T-helper 9 cell (primary cell): ENCODE measurements at regions not wholly inside any gene's neighbourhood (a gene's known extent, or its start where the extent isn't known, plus 50 kb on each side); places are given as distances from the start of the nearest gene placed in this dataset.

Experiments
- DNase-seq: peaks from one replicate; pipeline ENCODE4 v3.0.0-alpha.2; 2020

DNA sequence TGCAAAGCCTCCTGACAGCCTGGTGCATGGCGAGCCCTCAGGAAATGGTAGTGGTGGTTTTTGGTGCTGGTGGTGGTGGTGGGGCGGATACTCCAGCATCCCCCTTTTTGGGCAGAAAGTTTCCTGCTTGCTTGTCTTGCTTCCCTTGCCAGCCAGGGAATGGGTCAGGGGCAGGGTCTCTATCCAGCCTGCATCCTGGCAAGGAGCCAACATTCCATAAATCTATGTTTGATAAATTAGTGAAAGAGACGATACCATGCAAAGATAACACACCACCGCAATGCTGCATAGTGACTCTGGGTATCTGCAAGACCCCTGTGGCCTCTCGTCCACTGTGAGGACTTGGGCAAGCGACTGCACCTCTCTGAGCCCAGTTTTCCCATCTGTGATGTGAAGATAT, 246.2 kb downstream of the LRFN2 start:
- no peak for DNase-seq

DNA sequence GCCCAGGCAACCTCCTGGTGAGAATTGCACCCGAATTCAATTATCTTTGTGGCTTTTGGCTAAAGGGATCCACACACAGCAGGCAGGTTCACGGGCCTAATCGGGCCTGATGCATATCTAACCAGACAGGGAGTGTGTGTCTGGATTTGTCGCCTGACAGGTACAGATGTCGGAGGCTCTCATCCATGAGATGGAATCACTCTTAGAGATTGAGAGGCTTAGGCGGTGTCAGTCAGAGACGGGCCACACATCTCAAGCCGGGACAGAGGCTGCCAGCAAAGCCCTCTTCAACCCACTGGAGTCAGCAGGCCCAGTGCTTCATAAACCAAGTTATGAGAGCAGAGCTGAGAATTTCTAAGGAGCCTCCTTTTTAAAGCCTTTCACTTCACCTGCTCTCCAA, 247.0 kb downstream of the LRFN2 start:
- DNase-seq = no peak

DNA sequence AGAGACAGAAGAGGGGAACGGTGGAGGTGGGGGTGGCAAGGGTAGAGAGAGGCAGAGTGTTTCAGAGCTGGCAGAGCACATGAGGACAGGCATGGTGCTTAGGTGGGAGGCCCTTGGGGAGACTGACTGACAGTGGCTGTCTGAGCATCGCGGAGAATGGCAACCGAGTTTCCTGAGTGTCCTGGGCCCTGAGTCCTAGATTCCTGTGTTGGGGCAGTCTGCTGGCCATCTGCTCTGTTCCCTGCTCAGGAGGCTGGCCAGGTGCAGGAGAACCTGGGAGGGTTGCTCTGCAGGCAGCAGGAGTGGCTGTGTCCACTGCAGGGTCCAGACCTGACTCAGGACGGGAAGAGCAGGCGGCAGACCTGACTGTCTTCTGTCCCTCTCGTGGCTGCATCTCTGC, 248.9 kb downstream of the LRFN2 start:
- DNase-seq = no peak

- no peak for DNase-seq
These were observed 250.0 kb downstream of the LRFN2 start for GRCh38 chr6:40336940-40337760.

DNA sequence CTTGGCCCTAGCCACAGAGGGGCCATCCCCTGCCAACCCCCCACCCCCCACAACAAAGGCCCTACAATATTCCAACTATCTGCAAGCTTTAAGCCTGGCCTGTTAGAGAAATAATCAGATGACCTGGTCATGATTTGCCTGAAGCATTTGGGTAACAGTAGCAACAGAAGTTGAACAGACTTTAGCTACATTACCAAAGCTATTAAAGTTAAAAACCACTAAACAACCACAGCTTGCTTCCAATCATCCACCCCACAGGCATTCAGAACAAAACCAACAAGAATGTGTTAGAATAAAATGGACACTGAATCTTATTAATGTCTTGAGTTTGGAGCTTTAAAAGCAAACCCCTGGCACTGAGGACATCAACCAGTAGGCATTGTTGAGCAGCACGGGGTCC, 250.9 kb downstream of the LRFN2 start:
- DNase-seq = no peak

- DNase-seq = no peak
These were observed 252.5 kb downstream of the LRFN2 start for GRCh38 chr6:40334496-40335270.

GRCh38 chr6:40331545-40331944, 255.6 kb downstream of the LRFN2 start:
- DNase-seq = no peak

DNA sequence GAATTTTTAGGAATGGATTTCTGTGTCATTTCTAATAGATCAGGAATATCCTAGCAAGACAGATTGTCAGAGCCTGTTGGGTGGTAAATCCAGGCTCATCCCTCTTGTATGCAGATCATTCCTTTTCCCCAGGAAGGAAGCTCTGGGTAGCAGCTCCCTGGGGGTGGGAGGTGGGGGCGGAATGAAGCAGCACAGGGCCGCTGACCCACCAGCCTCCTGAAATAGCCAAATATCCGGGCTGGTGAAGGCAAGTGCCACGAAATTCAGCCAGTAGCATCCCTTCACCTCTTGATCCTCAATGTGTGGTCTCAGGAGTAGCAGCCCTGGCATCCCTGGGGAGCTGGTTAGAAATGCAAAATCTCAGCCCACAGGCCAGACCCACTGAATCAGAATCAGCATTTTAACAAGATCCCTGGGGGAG, 256.9 kb downstream of the LRFN2 start:
- no peak for DNase-seq

DNA sequence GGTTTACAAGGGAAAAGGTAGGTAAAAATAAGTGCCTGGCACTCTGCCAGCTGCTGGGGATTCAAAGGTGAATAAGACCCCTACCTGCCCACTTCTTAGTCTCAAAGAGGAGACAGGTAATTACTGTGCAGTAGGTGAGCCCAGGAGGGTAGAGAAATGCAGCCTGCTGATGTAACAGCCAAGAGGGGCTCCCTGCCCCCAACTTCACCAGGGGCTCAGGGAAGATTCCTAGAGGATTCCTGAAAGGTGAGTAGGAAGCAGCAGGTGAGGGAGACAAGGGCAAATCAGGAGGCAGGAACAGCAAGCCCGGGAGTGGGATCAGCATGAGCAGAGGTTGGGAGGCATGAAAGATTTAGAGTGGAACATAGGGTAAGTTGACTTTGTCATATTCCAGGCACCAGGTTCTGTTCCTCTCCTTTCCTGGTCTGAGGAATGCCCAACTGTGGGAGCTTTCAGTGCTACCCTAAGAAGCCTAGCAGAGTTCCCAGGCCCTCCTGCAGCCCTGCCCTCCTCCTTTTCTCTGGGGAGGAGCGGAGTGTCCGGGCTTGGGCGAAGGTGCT, 258.1 kb downstream of the LRFN2 start:
- no peak for DNase-seq

- no peak for DNase-seq
These were observed 258.7 kb downstream of the LRFN2 start for GRCh38 chr6:40328386-40328985.

DNA sequence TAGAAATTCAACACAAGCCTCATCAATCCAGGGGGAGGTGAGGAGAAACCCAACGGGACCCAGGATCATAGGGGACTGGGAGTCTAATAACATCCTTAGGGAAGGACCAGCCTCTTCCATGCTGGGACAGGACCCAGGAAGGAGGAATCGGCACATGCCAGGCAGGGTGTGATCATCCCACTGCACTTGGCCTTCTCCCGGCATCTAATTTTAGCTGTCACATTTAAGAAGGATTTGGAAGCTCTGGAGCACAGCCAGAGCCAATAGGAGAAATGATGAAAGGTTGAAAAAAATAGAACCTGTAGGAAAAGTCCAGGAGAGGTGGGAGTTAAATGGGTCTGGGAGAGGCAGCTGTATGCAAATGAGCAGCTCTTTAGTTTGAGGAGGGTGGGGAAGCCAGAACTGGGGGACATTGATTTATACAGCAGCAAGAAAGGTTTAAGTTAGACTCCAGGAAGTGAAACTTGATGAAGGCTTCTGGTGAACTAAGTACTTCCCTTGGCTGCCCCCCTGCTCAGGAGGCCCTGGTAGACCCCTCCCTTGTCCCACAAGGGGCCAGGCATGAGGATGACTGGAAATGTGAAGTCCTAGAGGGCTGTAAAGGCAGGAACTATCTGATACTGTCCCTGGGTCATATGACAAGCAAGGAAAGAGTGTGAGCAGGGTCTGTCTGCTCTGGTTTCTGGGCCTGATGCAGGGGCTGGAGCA, 260.3 kb downstream of the LRFN2 start:
- no peak for DNase-seq

DNA sequence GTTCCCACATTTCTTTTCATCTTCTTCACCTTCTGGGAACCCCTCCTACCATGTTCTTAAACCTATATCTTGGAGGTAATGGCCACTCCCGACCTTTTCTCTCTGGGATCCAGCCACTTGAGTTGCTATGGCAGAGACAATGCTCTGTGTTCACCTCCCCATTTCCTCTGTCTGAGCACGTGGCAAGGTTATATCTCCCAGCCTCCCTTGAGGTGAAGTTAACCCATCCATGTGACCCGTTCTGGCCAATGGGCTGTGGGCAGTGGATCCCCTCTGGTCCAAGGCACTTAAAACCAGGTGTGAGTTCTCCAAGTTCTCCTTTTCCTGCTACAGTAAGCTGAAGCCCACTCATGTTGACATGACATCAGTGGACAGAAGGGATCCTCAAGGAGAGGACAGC, 261.4 kb downstream of the LRFN2 start:
- DNase-seq = no peak

DNA sequence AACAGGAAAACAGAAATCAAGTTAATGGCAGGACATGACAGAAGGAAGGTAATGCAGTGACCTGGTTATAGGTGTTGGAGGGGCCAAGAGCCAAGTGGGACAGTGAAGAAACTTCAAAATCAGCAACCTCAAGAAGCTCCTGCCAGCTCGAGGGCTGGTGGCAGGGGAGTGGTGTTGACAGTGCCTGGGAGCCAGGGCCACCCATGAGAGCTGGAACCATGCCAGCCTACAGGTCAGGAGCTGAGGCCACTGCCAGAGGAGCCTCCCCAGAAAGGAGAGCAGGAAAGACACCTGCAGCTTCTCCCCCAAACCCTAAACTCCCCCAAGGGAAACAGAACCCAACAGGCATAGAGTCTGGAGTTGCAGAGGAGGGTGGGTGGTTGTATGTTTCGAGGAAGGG, 262.1 kb downstream of the LRFN2 start:
- no peak for DNase-seq

GRCh38 chr6:40323881-40324634, 263.1 kb downstream of the LRFN2 start:
- DNase-seq = no peak

GRCh38 chr6:40322336-40322735, 264.8 kb downstream of the LRFN2 start:
- DNase-seq = no peak

DNA sequence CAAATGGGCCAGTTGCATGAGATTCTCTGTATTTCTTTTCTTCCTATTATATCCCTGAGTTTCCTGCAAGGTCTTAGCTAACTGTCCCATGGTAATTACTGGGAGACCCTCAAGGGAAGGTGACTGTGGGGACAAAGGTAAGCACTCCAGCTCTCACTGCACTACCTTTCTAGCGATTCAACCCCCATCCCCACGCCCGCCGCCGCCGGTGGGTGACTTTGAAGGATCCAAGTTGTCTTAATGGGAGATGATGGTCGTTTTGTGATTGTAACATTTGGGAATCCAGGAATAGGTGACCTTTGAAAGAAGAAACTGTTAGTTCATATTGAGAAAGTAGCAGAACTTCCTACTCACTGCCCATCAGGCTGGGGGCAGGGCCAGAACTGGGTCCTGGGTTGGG, 265.5 kb downstream of the LRFN2 start:
- no peak for DNase-seq

DNA sequence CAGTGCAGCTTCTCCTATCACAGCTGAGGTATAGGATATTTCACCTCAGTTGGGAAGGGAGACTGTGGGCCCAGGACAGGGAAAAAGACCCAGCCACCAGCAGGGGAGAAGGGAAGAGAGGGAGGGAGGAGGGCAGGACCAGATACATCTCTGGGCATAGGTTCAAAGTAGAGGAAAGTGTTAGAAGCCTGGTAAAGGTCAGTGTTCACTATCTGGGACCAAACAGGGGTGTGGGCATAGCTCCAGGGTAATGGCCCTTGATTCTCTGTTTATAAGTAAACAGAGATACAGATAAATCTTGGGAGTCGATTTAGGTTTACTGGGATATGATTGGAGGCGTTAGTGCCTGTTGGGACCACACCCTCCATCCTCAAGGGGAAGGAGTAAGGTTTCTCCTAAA, 266.2 kb downstream of the LRFN2 start:
- DNase-seq = no peak

- DNase-seq = no peak
These were observed 266.7 kb downstream of the LRFN2 start for GRCh38 chr6:40320441-40320840.

DNA sequence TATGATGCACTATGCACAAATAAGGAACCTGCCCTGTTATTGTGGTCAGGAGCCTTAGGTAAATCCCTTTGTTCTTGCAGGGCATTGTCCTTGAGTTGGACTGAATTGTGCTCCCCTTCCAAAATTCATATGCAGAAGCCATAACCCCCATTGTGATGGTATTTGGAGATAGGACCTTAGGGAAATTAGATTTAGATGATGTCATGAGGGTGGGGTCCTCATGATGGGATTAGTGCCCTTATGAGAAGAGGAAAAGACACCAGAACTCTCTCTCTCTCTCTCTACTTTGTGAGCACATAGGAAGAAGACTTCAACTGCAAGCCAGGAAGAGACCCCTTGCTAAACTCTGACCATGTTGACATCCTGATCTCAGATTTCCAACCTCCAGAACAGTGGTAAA, 268.0 kb downstream of the LRFN2 start:
- DNase-seq = no peak

GRCh38 chr6:40315060-40315459, 272.1 kb downstream of the LRFN2 start:
- DNase-seq = no peak

GRCh38 chr6:40313582-40313981, 273.6 kb downstream of the LRFN2 start:
- DNase-seq = no peak
